HCT116 (cell line): ENCODE measurements at regions not wholly inside any gene's neighbourhood (a gene's known extent, or its start where the extent isn't known, plus 50 kb on each side); places are given as distances from the start of the nearest gene placed in this dataset.

ENCODE experiments used
- ATAC-seq: fragments of 200-7000 bp; cut with Tn5 transposase; 2 replicates; pipeline ENCODE4 v1.9.1; 2020; ENCODE audit warnings: mild to moderate bottlenecking, moderate library complexity
- BruUV-seq: library from RNA; stranded (reverse); fragments of 400-500 nt; replicated peaks from 2 replicates; lab custom pipeline; 2021; lab: Mats Ljungman, UMichigan
- CTCF ChIA-PET: fragments of 300-600 bp; sonication (Branson Sonifier 250); formaldehyde crosslinking; loops from one replicate; lab custom pipeline; 2021; ENCODE audit warnings: antibody characterized with exemption; lab: Charles Lee
- POLR2A ChIA-PET: fragments of 300-600, 350-600 bp; sonication (Branson Sonifier 250); formaldehyde crosslinking; loops from one replicate; lab custom pipeline; 2021; ENCODE audit warnings: antibody characterized with exemption; lab: Charles Lee
- RAD21 ChIA-PET, 2 experiments: fragments of 300-600 bp; sonication (Branson Sonifier 250); formaldehyde crosslinking; loops; one replicate each; lab custom pipeline; 2023; ENCODE audit warnings: low total read pairs in 2 of 2; ENCODE audit not compliant: uncharacterized antibody in 2 of 2, unreplicated experiment in 2 of 2, low non-redundant PET in 1 of 2; lab: Charles Lee
- DNase-seq: peaks from one replicate; pipeline ENCODE4 v3.0.0-alpha.2; 2010; ENCODE audit warnings: low read depth, low spot score
- H2AFZ ChIP-seq: fragments of 200-600 bp; shearing (Covaris generic), sonication (generic); 2 replicates; pipeline ENCODE4 v1.6.1; 2017; ENCODE audit warnings: low read depth, mixed run types, mixed read lengths, antibody characterized with exemption, low read length; ENCODE audit not compliant: poor library complexity, severe bottlenecking
- H3K27ac ChIP-seq: 2 replicates; pipeline ENCODE4 v1.5.1; 2012; ENCODE audit warnings: low read depth, low read length
- H3K27me3 ChIP-seq: fragments of 200-600 bp; sonication (generic); 2 replicates; pipeline ENCODE4 v1.6.1; 2016; ENCODE audit warnings: mixed run types, low read length, mixed read lengths; ENCODE audit not compliant: insufficient read depth
- H3K36me3 ChIP-seq, 2 experiments: fragments of 200-500 bp in 1 of 2; fragments of 200-600 bp in 1 of 2; sonication (Bioruptor generic) in 1 of 2; sonication (generic) in 1 of 2; 2 replicates each; pipeline versions ENCODE4 v1.5.1 to v1.6.1; 2014 to 2016; ENCODE audit warnings: low read length in 2 of 2, inconsistent platforms in 1 of 2, mixed read lengths in 1 of 2, mixed run types in 1 of 2; ENCODE audit not compliant: insufficient read depth in 2 of 2, control insufficient read depth in 1 of 2
- H3K4me1 ChIP-seq, 2 experiments: fragments of 200-600 bp in 1 of 2; sonication (generic) in 1 of 2; 2 replicates each; pipeline versions ENCODE4 v1.5.1 to v1.6.1; 2012 to 2017; ENCODE audit warnings: low read length in 2 of 2, inconsistent platforms in 1 of 2, mild to moderate bottlenecking in 1 of 2, mixed read lengths in 1 of 2, mixed run types in 1 of 2, moderate library complexity in 1 of 2; ENCODE audit not compliant: insufficient read depth in 2 of 2, control insufficient read depth in 1 of 2
- H3K4me2 ChIP-seq: fragments of 200-600 bp; sonication (generic); 2 replicates; pipeline ENCODE4 v1.6.1; 2017; ENCODE audit warnings: mixed run types, low read length, mixed read lengths
- H3K4me3 ChIP-seq, 2 experiments: fragments of 200-600 bp in 1 of 2; sonication (generic) in 1 of 2; replicated peaks in 1 of 2; 2 replicates each; pipeline ENCODE4 v1.5.1; 2011 to 2016; ENCODE audit warnings: low read length in 2 of 2, control low read depth in 1 of 2, low read depth in 1 of 2, mild to moderate bottlenecking in 1 of 2, mixed read lengths in 1 of 2, mixed run types in 1 of 2
- H3K79me2 ChIP-seq: fragments of 200-600 bp; sonication (generic); 2 replicates; pipeline ENCODE4 v1.6.1; 2017; ENCODE audit warnings: mild to moderate bottlenecking, mixed run types, low read length, moderate library complexity, mixed read lengths; ENCODE audit not compliant: insufficient read depth
- H3K9ac ChIP-seq: fragments of 200-600 bp; sonication (generic); 2 replicates; pipeline ENCODE4 v1.6.1; 2016; ENCODE audit warnings: low read length, mixed read lengths
- H3K9me2 ChIP-seq: fragments of 200-600 bp; sonication (generic), shearing (Covaris generic); 2 replicates; pipeline ENCODE4 v1.6.1; 2017; ENCODE audit warnings: mixed run types, mild to moderate bottlenecking, moderate library complexity; ENCODE audit not compliant: insufficient read depth
- H3K9me3 ChIP-seq, 2 experiments: fragments of 200-500 bp in 1 of 2; fragments of 200-600 bp in 1 of 2; sonication (Bioruptor generic) in 1 of 2; sonication (generic) in 1 of 2; 2 replicates each; pipeline ENCODE4 v1.6.1; 2014 to 2017; ENCODE audit warnings: low read length in 2 of 2, mixed read lengths in 2 of 2, inconsistent platforms in 1 of 2, low read depth in 1 of 2, mild to moderate bottlenecking in 1 of 2, mixed run types in 1 of 2, moderate library complexity in 1 of 2; ENCODE audit not compliant: control insufficient read depth in 1 of 2, insufficient read depth in 1 of 2
- H4K20me1 ChIP-seq: fragments of 200-600 bp; sonication (generic), shearing (Covaris generic); 2 replicates; pipeline ENCODE4 v1.6.1; 2017; ENCODE audit warnings: mixed run types, mild to moderate bottlenecking, moderate library complexity; ENCODE audit not compliant: insufficient read depth
- CEBPB ChIP-seq: IDR thresholded peaks from 2 replicates; pipeline ENCODE4 v1.6.1; 2012; ENCODE audit warnings: low read depth
- EGR1 ChIP-seq: IDR thresholded peaks from 2 replicates; pipeline ENCODE4 v1.6.1; 2012; ENCODE audit warnings: low read depth
- ELF1 ChIP-seq: IDR thresholded peaks from 2 replicates; pipeline ENCODE4 v1.6.1; 2012; ENCODE audit warnings: low read depth, borderline replicate concordance
- EZH2phosphoT487 ChIP-seq: fragments of 200-600 bp; IDR thresholded peaks from 2 replicates; pipeline ENCODE4 v1.6.1; 2018; ENCODE audit warnings: antibody characterized with exemption, borderline replicate concordance
- FOSL1 ChIP-seq: IDR thresholded peaks from 2 replicates; pipeline ENCODE4 v1.6.1; 2012; ENCODE audit warnings: low read depth
- JUND ChIP-seq: IDR thresholded peaks from 2 replicates; pipeline ENCODE4 v1.6.1; 2012
- POLR2A ChIP-seq: IDR thresholded peaks from 2 replicates; pipeline ENCODE4 v1.7.0; 2011; ENCODE audit warnings: borderline replicate concordance; ENCODE audit not compliant: insufficient read depth, insufficient read length; ENCODE audit errors: extremely low read depth
- RAD21 ChIP-seq: IDR thresholded peaks from 2 replicates; pipeline ENCODE4 v1.6.1; 2012; ENCODE audit warnings: low read depth, mild to moderate bottlenecking
- SP1 ChIP-seq: IDR thresholded peaks from 2 replicates; pipeline ENCODE4 v1.6.1; 2012; ENCODE audit warnings: low read depth
- SRF ChIP-seq: IDR thresholded peaks from 2 replicates; pipeline ENCODE4 v1.6.1; 2012; ENCODE audit warnings: low read depth
- TCF7L2 ChIP-seq: IDR thresholded peaks from 2 replicates; pipeline ENCODE4 v1.7.0; 2011; ENCODE audit warnings: borderline replicate concordance, inconsistent platforms; ENCODE audit not compliant: insufficient read depth, insufficient read length; ENCODE audit errors: extremely low read depth
- ZNF274 ChIP-seq: fragments of 200-500 bp; sonication (Bioruptor generic); IDR thresholded peaks from 2 replicates; pipeline ENCODE4 v1.6.1; 2014; ENCODE audit warnings: mild to moderate bottlenecking, low read depth, low read length, inconsistent platforms
- intact Hi-C: fragments of 100-400 bp; cut with micrococcal nuclease; formaldehyde crosslinking; loops from 2 replicates; pipeline ENCODE4 v1.10.0; 2022
- TF ChIP-seq, protein P1 (sequence below): IDR thresholded peaks from 2 replicates; pipeline ENCODE4 v1.6.1; 2012
- TF ChIP-seq, protein P2 (sequence below), 3 experiments: fragments of 200-600 bp in 1 of 3; sonication (generic) in 1 of 3; IDR thresholded peaks in 2 of 3; conservative IDR thresholded peaks in 1 of 3; 2 replicates each; pipeline ENCODE4 v1.5.1; 2012 to 2017; ENCODE audit warnings: low read depth in 2 of 3, low read length in 2 of 3, antibody characterized with exemption in 1 of 3, borderline replicate concordance in 1 of 3, control low read depth in 1 of 3, mild to moderate bottlenecking in 1 of 3, mixed read lengths in 1 of 3, mixed run types in 1 of 3, moderate library complexity in 1 of 3; ENCODE audit not compliant: insufficient read depth in 1 of 3

GRCh38 chr1:95393434-95393833, 159.4 kb downstream of the RWDD3 start:
- no peak overlapping the region for H3K4me2 ChIP-seq
- no TSS peak for BruUV-seq
- no peaks in the 10 kb centered on the region for H4K20me1 ChIP-seq
- H3K9me2 ChIP-seq = no peaks in the 10 kb centered on the region
- ChIA-PET RAD21 (no interaction called here), CTCF (no interaction called here), POLR2A (no interaction called here)
- no peak overlapping the region for H3K27ac ChIP-seq
- intact Hi-C loops = no loop called here
- ATAC-seq (no peak), DNase-seq (no peak)
- TF ChIP-seq RAD21 (no peak), SP1 (no peak), ZNF274 (no peak)
- H3K36me3 ChIP-seq = no peaks in the 10 kb centered on the region
- H3K79me2 ChIP-seq = no peaks in the 10 kb centered on the region
- H3K9me3 ChIP-seq = no peaks in the 10 kb centered on the region
- no peak overlapping the region for H3K9ac ChIP-seq
- H2AFZ ChIP-seq = no peak overlapping the region
- no peaks in the 10 kb centered on the region; a peak in 1 of 4 replicates for H3K4me1 ChIP-seq
- no peaks in the 10 kb centered on the region for H3K27me3 ChIP-seq
- no peak overlapping the region for H3K4me3 ChIP-seq

DNA sequence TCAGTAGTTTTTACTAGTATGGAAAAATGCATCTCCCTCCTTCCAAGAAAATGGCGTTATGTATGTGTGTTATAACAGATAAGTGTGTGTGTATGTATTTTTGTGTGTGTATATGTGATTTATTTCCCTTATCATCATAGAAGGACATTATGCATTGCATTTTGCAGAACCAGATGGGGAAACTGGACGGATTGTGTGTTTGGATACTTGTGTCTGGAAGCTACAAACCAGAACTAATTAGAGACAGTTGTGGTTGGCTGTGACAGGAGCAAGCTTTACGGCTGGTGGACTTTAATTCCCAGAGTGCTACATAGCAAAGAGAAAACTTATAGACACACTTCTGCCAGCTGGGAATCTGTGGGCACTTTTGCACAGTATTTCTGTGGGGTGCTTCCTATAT, 162.5 kb downstream of the RWDD3 start:
- ATAC-seq (no peak), DNase-seq (no peak)
- no peak overlapping the region for H3K4me3 ChIP-seq
- no peaks in the 10 kb centered on the region for H3K79me2 ChIP-seq
- TF ChIP-seq, protein P1, sequence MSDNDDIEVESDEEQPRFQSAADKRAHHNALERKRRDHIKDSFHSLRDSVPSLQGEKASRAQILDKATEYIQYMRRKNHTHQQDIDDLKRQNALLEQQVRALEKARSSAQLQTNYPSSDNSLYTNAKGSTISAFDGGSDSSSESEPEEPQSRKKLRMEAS = no peak
- TF ChIP-seq POLR2A = no peak
- no peak for TF ChIP-seq CEBPB
- TF ChIP-seq SRF = no peak
- TF ChIP-seq, protein P2, sequence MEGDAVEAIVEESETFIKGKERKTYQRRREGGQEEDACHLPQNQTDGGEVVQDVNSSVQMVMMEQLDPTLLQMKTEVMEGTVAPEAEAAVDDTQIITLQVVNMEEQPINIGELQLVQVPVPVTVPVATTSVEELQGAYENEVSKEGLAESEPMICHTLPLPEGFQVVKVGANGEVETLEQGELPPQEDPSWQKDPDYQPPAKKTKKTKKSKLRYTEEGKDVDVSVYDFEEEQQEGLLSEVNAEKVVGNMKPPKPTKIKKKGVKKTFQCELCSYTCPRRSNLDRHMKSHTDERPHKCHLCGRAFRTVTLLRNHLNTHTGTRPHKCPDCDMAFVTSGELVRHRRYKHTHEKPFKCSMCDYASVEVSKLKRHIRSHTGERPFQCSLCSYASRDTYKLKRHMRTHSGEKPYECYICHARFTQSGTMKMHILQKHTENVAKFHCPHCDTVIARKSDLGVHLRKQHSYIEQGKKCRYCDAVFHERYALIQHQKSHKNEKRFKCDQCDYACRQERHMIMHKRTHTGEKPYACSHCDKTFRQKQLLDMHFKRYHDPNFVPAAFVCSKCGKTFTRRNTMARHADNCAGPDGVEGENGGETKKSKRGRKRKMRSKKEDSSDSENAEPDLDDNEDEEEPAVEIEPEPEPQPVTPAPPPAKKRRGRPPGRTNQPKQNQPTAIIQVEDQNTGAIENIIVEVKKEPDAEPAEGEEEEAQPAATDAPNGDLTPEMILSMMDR (IDR thresholded peaks at IDR 0.05 in 2 of 3, conservative IDR thresholded peaks at IDR 0.05 in 1 of 3; ENCODE audit: borderline replicate concordance in 1 of 3, insufficient read depth in 1 of 3, low read depth in 2 of 3, low read length in 2 of 3) = no peak
- TF ChIP-seq JUND = no peak
- TF ChIP-seq EZH2phosphoT487 = no peak
- TF ChIP-seq SP1 = no peak
- TF ChIP-seq EGR1 = no peak
- TF ChIP-seq FOSL1 = no peak
- no peak for TF ChIP-seq RAD21
- no peak for TF ChIP-seq TCF7L2
- no peak for TF ChIP-seq ELF1
- H4K20me1 ChIP-seq = no peaks in the 10 kb centered on the region
- ChIA-PET RAD21 (no interaction called here), POLR2A (no interaction called here), CTCF (no interaction called here)
- no peaks in the 10 kb centered on the region for H3K27me3 ChIP-seq
- no TSS peak for BruUV-seq
- no peak overlapping the region for H3K27ac ChIP-seq
- H3K9ac ChIP-seq = no peak overlapping the region
- H3K4me2 ChIP-seq = no peak overlapping the region
- H2AFZ ChIP-seq = no peak overlapping the region
- H3K9me2 ChIP-seq = no peaks in the 10 kb centered on the region
- no peaks in the 10 kb centered on the region for H3K9me3 ChIP-seq
- no peaks in the 10 kb centered on the region for H3K36me3 ChIP-seq
- intact Hi-C loops = no loop called here
- no peaks in the 10 kb centered on the region for H3K4me1 ChIP-seq
